CMK (cell line): ENCODE measurements at regions not wholly inside any gene's neighbourhood (a gene's known extent, or its start where the extent isn't known, plus 50 kb on each side); places are given as distances from the start of the nearest gene placed in this dataset.
"Not testable (repeated sequence)": the region's sequence is repeated elsewhere in the genome, so short reads cannot be mapped to it uniquely, and the experiment has no call there.

Experiments
- DNase-seq: peaks from one replicate; pipeline ENCODE4 v3.0.0-alpha.2; 2010; ENCODE audit warnings: low read depth

DNA sequence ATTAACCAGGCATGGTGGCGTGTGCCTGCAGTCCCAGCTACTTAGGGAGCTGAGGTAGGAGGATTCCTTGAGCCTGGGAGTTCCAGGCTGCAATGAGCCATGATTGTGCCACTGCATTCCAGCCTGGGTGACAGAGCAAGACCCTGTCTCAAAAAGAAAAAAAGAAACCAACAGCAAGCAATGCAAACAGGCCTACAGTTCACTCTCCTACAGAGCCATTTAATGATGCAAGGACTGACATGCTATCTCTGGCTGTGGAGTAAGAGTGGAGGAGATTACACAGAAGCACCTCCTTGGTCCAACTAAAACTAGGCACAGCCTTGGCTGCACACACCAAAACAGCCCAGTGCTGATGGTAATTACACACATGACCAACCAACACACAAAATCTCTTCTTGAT lies 127.5 kb upstream of the SOD1 start:
- no peak for DNase-seq

DNA sequence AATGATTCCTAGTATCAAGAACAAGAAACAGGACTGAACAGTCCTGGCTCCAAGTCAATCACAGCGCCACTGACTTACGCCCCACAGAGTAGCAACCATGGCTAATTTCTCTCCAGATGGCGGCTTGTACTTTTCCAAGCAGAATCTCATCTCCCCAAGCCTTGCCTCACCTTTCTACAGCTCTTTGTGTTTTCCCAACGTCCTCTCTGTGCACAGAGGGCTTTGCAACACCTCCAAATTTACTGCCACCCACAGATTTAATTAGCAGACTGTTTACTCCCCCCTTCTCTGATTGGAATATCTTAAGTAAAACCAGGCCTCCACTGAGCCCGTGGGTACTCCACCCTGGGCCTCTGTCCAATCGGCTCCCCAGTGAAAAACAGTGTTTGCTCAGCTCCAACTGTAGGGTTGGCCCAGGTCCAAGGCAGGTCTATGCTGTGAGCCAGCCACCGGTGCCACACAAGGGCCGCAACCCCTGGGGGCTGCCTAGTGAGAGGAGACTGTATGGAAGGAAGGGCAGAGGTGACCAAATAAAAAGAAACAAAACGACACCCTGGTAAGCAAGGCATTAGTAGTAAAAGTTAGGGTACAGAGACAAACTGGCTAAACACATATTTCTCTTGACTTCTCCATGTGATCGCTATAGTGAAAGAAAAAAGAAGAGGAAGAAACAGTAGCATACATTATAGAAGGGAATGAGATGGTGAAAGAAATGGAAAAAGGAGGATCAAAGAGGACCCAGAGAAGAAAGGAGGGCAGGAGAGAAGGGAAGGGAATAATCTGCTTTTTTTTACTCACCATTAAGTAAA lies 128.4 kb upstream of the SOD1 start:
- no peak for DNase-seq

DNA sequence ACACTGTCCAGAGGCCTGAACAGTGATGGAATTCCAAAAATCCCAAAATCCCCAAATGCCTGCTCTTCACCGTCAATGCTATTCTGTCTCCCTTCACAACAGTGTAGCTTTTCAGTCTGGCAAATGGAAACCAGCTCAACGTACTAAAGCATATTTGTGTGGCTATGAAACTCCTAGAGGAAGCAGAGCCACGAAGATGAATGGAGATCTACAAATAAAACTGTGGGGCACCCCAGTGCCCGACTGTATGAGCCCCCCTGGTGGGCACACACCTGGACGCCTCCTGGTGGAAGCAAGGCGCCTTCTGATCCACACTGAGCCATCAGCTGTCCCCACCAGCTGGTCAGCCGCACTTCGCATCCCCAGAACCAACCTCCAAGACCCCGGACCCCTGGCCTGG lies 129.1 kb upstream of the SOD1 start:
- DNase-seq: no peak

DNA sequence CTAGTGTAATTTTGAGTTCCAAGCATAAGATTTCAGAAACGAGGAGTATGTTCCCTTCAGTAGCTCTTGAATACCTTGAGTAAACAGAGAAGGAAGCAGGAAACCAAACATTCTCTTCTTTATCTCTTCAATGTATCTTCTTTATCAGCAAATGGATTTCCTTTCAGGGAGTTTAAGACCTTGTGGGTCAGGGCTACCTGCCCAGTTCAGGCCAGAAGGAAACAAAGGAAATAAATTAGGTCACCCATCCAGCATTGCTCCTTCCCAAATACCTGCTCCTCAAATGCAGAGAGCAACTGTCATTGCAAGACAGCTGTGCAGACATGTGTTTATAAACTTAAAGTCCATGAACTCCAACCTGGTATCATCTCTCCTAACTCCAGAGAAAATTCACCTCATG lies 130.1 kb upstream of the SOD1 start:
- no peak for DNase-seq

DNA sequence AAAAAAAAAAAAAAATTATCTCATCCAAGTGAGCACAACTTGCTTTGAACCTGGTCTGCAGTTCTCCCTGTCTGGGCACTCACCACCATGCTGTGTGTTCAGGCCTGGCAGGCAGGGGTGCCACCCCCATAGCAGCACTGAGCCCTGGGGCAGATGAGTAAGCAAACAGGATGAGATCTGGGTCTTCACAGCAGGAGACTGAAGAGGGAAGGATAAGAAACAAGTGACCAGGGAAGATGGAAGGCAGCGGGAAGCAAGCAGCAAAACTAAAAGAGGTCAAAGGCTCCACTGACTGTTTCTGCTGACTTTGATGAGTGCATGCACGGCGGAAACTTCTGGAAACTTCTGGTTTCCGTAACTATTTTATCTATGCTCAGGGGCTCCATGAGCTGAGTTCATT lies 133.5 kb upstream of the SOD1 start:
- DNase-seq: no peak

DNA sequence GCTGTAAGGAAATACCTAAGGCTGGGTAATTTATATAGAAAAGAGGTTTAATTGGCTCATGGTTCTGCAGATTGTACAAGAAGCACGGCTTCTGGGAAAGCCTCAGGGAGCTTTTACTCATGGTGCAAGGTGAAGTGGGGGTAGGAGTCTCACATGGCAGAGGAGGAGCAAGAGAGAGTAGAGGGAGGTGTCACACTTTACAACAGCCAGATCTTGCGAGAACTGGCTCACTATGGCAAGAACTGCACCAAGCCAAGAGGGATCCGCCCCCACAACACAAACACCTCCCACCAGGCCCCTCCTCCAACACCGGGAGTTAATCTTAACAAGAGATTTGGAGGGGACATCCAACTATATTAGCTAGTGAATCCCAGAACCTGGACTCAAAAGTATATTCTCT lies 135.4 kb upstream of the SOD1 start:
- DNase-seq: no peak

DNA sequence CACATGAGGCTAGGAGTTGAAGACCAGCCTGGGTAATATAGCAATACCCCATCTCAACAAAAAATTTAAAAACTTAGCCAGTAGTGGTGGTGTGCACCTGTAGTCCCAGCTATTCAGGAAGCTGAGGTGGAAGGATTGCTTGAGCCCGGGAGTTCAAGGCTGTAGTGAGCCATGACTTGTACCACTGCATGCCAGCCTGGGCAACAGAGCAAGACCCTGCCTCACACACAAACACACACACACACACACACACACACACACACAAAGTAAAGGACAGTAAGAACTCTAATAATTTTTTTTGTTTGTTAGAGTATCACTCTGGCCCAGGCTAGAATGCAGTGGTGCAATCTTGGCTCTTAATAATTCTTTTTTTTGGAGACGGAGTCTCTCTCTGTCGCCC lies 138.0 kb upstream of the SOD1 start:
- no peak for DNase-seq

DNA sequence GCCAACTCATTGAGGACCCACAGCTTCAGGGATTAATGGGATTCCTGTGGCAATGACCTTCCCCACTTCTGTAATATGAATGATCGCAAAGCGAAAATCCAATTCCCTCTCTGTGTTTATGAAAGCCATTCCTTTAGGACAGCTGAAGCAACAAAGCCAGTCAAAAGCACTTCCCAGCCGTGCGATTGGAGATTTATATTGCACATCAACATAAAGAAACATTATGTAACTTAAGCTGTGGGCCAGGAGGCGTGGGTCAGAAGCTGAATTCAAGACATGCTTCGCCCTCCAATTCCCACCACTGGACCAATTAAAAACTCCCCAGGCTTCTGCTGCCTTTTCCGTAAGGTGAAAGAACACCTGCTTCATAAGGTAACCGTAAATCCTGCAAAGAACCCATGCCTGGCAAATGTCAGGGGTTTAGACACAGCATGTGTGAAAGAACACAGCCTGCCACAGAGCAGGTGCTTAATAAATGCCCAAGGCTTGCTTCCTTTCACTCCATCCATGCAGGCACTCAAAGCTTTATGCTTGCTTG lies 138.9 kb upstream of the SOD1 start:
- DNase-seq: no peak

DNA sequence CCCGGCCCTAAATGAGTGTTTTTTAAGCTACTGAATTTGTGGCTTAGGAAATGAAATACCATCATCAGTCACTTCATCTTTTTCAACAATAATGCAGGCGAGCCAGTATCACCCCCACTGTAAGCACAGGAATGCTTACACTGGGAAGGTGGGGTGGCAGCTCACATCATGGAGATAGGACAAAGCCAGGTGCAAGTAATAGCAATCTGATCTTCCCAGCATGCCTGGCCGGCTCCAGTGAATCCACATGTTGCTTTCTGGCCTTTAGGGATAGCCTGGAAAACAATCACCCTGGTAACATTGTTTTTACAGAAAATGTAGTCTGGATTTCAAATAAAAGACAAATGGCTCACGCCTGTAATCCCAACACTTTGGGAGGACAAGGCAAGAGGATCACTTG lies 140.9 kb upstream of the SOD1 start:
- no peak for DNase-seq

DNA sequence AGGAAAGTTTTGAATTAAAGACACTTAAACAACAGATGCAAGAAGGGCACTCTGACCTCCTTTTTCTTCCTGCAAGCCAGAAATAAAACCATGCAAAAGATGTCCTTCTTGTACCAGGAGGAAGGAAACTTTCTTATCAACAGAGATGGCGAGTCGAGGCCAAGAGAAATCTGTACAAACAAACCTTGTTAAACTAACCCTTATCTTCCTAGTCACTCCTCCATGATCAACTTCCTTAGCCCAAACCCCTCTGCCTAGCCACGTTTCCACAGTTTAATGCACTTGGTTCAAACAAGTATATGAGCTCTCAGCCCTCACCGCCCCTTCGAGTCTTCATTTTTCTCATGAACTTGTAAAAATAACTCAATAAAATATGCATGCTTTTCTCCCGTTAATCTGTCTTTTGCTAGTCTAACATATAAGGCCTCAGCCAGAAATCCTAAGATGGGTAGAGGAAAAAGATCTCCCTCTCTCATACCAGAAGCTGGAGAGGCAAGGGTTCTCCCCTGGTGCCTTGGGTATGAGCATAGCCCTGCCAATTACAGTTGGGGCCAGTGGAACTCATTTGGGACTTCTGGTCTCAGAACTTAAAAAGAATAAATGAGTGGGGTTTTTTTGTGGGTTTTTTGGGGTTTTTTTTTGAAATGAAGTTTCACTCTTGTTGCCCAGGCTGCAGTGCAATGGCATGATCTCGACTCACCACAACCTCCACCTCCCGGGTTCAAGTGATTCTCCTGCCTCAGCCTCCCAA lies 141.7 kb upstream of the SOD1 start:
- peak; percentile 14 for DNase-seq

DNA sequence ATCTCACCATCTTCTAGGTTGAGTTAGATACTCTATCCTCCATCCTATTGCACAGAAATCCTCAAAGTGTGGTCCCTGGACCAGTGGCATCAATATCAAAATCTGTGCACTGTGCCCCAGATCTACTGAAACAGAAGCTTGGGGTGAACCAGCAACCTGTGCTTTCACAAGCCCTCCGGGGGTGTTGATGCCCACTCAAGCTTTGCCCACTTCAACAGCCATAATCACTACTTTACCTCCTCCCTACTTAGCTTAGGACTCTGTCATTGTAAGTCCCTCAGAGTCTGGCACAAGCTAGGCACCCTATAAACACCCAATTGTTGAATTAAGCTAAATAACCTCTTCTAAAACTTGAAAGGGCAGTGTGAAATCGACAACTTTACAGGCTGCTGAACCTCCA lies 144.2 kb upstream of the SOD1 start:
- DNase-seq: no peak

DNA sequence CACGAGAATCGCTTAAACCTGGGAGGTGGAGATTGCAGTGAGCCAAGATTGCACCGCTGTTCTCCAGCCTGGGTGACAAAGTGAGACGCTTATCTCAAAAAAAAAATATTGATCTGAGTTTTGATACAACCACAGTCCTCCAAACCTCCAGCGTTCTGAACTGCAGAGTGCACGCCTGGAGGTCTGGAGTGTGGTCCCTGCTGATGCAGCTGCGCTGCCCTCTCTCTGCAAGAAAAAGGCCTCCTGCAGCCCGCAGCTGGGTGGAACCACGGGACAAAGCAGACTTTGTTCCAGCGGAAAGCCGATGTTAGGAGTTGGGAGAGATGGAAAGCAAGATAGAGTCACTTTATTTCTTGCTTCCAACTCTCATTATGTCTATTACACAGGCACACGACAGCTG lies 144.9 kb upstream of the SOD1 start:
- DNase-seq: no peak

DNA sequence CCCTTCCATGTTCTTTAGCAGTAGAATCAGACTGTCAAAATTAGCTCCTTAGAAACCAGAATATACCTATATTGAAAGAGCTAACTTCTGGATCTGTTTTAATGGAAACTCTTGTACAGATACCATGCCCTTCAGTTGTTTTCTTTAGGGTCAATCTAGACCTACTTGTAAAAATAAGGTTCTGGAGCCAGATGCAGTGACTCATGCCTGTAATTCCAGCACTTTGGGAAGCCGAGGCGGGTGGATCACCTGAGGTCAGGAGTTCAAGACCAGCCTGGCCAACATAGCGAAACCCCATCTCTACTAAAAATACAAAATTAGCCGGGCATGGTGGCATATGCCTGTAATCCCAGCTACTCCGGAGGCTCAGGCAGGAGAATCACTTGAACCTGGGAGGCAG lies 146.0 kb upstream of the SOD1 start:
- not testable (repeated sequence) for DNase-seq

DNA sequence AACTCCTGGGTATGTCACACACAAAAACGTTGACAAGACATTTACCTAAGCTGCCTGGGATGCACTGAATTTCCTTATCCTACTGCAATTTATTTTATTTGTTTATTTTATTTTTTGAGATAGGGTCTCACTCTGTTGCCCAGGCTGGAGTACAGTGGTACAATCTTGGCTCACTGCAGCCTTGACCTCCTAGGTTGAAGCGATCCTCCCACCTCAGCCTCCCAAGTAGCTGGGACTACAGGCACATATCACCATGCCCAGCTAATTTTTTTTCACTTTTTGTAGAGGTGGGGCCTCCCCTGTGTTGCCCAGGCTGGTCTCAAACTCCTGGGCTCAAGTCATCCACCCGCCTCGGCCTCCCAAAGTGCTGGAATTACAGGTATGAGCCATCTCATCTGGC lies 147.5 kb upstream of the SOD1 start:
- DNase-seq: not testable (repeated sequence)

DNA sequence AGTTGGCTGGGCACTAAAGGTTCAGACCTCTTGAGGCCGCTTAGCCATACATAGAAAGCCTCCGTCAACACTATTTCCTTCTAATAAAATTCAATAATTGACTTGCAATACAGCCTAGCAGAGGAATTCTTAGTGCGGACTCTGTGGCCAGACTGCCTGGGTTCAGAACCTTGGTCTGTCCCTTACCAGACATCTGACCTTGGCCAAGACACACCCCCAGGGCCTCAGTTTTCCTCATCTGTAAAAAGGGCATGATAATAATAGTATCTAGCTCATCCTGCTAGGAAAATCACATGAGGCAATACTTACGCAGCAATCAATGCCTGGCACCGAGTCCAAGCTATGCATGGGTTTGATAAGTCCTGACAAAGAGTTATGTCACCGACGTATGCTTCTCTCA lies 148.2 kb upstream of the SOD1 start:
- no peak for DNase-seq

DNA sequence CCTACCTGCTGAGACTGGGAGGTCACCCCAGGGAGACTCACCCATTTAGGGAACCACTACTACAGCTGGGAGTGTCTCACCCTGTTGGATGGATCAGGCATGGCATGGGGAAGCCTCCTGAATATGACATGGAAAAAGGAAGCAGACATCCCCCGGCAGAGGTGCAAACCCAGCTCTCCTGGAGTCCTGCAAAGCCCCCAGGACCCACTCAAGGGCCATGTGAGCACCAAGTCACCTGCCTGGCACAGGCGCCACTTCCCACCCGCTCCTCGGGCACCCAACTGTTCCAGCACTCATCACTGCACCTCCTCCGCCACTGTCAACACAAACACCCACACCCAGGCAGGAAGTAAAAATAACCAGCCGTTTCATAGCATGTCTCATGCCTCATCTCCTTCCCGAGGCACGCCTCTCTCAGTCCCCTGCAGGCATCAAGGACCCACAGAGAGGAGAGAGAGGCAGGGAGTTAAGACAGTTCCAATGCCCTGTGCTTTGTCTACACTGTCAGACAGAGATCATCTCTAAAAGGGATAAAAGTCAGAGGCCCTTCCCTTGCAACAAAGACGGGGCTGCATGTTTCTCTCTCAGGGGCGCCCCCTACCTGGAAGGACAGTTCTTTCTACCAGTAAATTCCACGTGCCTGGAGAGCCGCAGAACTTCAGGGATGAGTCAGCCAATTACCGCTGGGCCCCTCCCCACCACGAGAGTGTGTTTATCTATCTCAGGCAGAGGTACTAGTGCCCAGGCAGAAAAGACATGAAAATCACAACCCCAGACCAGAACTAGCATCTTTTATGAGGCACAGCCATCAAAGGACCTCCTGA lies 150.1 kb upstream of the SOD1 start:
- DNase-seq: peak; percentile 17

DNA sequence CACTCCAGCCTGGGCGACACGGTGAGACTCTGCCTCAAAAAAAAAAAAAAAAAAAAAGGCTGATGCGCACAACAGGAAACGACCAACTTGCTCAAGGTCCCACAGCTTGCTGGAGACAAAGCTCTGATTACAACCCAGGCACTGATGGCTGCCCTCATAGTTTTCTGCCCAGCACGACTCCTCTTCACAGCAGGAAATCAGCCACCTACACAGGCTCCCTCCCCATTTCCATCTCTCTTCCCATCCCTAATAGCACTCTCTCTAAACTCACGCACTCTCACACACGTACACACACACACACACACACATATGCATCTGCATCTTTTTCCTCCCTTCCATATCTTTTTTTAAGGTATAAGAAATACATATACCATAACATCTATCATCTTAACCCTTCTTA lies 153.5 kb upstream of the SOD1 start:
- DNase-seq: no peak

DNA sequence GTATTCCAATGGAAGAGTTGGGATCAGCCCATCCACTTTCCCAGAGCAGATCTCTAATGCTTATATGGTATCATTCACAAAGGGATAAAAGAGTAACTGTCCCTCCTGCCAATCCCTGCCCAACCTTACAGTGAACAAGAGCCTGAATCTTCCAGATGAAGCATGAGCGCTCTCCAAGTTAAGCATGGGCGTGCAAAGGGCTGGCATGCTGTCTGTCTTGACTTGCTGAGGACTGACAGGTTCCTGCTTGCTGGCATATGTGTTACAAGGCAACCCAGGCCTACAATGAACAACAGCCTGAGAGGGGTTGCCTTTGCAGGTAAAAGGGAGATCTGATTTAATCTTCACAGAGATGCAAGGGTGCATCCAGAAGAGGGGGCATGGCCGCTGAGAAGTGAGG lies 155.6 kb upstream of the SOD1 start:
- DNase-seq: no peak

DNA sequence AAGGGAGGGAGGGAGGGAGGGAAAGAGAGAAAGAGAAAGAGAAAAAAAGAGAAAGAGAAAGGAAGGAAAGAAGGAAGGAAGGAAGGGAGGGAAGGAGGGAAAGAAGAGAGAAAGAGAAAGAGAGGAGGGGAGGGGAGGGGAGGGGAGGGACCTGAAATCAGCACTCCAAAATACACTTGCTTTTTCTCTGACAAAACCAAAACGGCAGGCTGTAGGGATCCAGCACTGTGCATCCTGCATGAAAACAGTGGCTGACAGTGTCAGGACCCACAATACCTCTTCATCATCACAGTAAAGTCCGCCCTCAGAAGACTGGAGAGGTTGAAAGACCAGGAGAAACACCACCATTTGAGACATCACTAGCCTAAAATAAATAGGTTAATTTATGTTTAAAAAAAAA lies 156.0 kb upstream of the SOD1 start:
- DNase-seq: no peak

DNA sequence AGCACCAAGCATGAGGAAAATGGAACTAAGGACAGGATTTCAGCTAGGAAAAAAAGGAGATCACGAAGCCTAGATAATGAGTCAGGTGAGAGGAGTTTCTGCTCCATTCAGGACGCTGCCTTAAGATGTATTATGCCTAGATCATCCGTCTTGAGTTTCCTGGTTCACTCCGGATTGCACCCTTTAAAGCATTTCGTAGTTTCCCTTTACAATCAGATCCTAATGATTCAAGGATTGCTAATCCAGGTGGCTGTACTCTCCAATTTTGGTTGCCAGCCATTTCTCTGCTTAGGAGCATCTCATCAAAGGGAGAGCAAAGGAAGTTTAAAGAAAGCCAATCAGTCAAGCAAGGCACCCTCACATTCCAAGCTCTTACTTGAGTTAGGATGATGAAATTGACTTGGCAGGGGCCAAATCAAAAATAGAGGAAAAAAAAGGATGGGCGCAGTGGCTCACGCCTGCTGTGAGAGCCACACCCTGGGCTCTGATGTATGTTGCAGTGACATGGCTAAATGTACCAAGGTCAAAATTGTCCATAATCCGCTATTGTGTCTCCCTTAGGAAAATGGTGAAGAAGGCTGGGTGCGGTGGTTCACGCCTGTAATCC lies 156.9 kb upstream of the SOD1 start:
- no peak for DNase-seq

DNA sequence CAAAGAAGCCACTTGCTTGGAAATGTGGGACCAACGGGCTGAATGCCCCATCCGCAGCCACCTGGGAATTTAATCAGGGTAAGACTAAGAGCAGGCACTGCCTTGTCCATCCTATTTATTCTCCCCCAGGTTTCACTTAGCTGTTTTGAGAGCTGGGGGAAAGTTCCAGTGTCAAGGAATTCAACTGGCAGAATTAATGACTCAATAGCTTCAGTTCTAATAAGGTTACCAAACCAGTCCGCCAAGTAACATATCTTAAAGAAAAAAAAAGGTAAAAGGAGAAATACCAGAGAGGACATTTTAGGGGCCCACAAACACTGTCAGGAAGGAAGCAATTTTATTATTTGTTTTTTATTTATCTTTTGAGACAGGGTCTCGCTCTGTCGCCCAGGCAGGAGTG lies 157.6 kb upstream of the SOD1 start:
- no peak for DNase-seq

DNA sequence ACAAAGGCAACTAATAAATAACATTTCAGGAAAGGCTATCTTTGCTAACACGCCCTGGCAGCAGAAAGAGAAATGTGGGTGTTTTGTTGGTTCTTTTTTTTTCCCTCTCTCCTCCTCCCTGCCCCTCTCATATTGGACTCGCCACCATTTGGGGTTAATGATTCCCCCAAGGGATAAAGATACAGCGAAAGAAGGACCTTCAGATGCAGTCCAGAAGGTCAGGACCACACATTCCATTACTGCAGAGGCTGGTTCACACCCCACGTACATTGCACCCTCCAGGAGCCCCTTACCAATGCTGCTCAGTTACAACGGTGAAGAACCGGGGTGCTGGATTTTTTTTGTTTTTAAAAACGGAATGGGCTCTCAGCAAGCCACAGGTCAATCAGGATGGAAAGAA lies 156.9 kb upstream of the TIAM1 start:
- no peak for DNase-seq
